HepG2 (cell line): ENCODE measurements at regions not wholly inside any gene's neighbourhood (a gene's known extent, or its start where the extent isn't known, plus 50 kb on each side); places are given as distances from the start of the nearest gene placed in this dataset.

Source experiments
- CTCF ChIP-seq: sonication (generic); formaldehyde crosslinking; IDR thresholded peaks from 2 replicates; pipeline ENCODE4 v1.5.0; 2020; ENCODE audit warnings: mild to moderate bottlenecking, missing genetic modification reagents, moderate library complexity
- GPN1 ChIP-seq: sonication (generic); formaldehyde crosslinking; IDR thresholded peaks from 2 replicates; pipeline ENCODE4 v1.5.1; 2020; ENCODE audit warnings: missing genetic modification reagents, borderline replicate concordance
- POLR2AphosphoS5 ChIP-seq: IDR thresholded peaks from 2 replicates; pipeline ENCODE4 v1.6.1; 2012; ENCODE audit warnings: low read depth, low read length
- RAD21 ChIP-seq: fragments of 450-650 bp; formaldehyde crosslinking; IDR thresholded peaks from 2 replicates; pipeline ENCODE4 v1.5.0; 2020; ENCODE audit warnings: mild to moderate bottlenecking
- SMAD3 ChIP-seq: sonication (generic); formaldehyde crosslinking; IDR thresholded peaks from 2 replicates; pipeline ENCODE4 v1.4.0; 2020; ENCODE audit warnings: missing genetic modification reagents
- SMC3 ChIP-seq: IDR thresholded peaks from 2 replicates; pipeline ENCODE4 v1.6.1; 2011; ENCODE audit warnings: low read length, improper control_type of control experiment
- SP5 ChIP-seq: IDR thresholded peaks from 2 replicates; pipeline ENCODE4 v1.6.1; 2016; ENCODE audit warnings: low read depth, borderline replicate concordance
- U2AF2 ChIP-seq: fragments of 200-400 bp; formaldehyde crosslinking; IDR thresholded peaks from 2 replicates; pipeline ENCODE4 v1.6.1; 2017; ENCODE audit warnings: low read depth, mild to moderate bottlenecking, low read length
- ZBTB26 ChIP-seq: IDR thresholded peaks from 2 replicates; pipeline ENCODE4 v1.6.1; 2016; ENCODE audit warnings: missing compliant biosample characterization, missing genetic modification reagents, borderline replicate concordance
- ZNF12 ChIP-seq: sonication (generic); formaldehyde crosslinking; IDR thresholded peaks from 2 replicates; pipeline ENCODE4 v1.5.0; 2020; ENCODE audit warnings: missing genetic modification reagents
- ZNF639 ChIP-seq: conservative IDR thresholded peaks from 2 replicates; pipeline ENCODE4 v1.6.1; 2018; ENCODE audit warnings: missing genetic modification reagents
- ZNF709 ChIP-seq: sonication (generic); formaldehyde crosslinking; IDR thresholded peaks from 2 replicates; pipeline ENCODE4 v1.5.0; 2020; ENCODE audit warnings: mild to moderate bottlenecking, missing genetic modification reagents
- ZZZ3 ChIP-seq: sonication (generic); formaldehyde crosslinking; IDR thresholded peaks from 2 replicates; pipeline ENCODE4 v1.4.0; 2020; ENCODE audit warnings: missing genetic modification reagents, mild to moderate bottlenecking, borderline replicate concordance

- no peak for TF ChIP-seq SP5 (CRISPR knock-in tag)
- TF ChIP-seq ZNF12 = no peak
- TF ChIP-seq ZZZ3 (CRISPR knock-in tag) = no peak
- no peak for TF ChIP-seq SMAD3 (CRISPR knock-in tag)
- no peak for TF ChIP-seq U2AF2
- TF ChIP-seq POLR2AphosphoS5 = no peak
- TF ChIP-seq SMC3 = no peak
- no peak for TF ChIP-seq ZNF709 (CRISPR knock-in tag)
- TF ChIP-seq ZBTB26 (CRISPR knock-in tag) = no peak
- no peak for TF ChIP-seq GPN1 (CRISPR knock-in tag)
- no peak for TF ChIP-seq CTCF (CRISPR knock-in tag)
- no peak for TF ChIP-seq ZNF639 (CRISPR knock-in tag)
- no peak for TF ChIP-seq RAD21 (CRISPR knock-in tag)
Observed at GRCh38 chr19:23512151-23512925, 117.1 kb upstream of the ZNF91 start.
